Sigmoid colon (tissue), 6 donors: ENCODE measurements at regions not wholly inside any gene's neighbourhood (a gene's known extent, or its start where the extent isn't known, plus 50 kb on each side); places are given as distances from the start of the nearest gene placed in this dataset.

Source experiments
- DNase-seq: peaks from one replicate; pipeline ENCODE4 v3.0.0-alpha.2; 2019
- H3K27ac ChIP-seq, 4 donors: fragments of 200-600 bp; sonication (generic); one replicate each; pipeline ENCODE4 v1.5.1; 2016 to 2019; ENCODE audit warnings: mild to moderate bottlenecking in 1 of 4
- H3K27me3 ChIP-seq, 3 donors: fragments of 200-600 bp; sonication (generic); one replicate each; pipeline ENCODE4 v1.5.1; 2019; ENCODE audit warnings: mild to moderate bottlenecking in 1 of 3
- H3K36me3 ChIP-seq, 4 donors: fragments of 200-600 bp; sonication (generic); one replicate each; pipeline ENCODE4 v1.5.1; 2016 to 2019
- H3K4me1 ChIP-seq, 4 donors: fragments of 200-600 bp; sonication (generic); one replicate each; pipeline ENCODE4 v1.5.1; 2017 to 2019
- H3K4me3 ChIP-seq, 4 donors: fragments of 200-600 bp; sonication (generic); one replicate each; pipeline ENCODE4 v1.5.1; 2017 to 2019; ENCODE audit warnings: mild to moderate bottlenecking in 2 of 4, moderate library complexity in 1 of 4
- H3K9me3 ChIP-seq, 4 donors: fragments of 200-600 bp in 3 of 4; sonication (generic) in 3 of 4; one replicate each; pipeline versions ENCODE4 v1.5.1 to v1.6.1; 2013 to 2019
- CTCF ChIP-seq, 4 experiments: fragments of 450-650 bp in 3 of 4; fragments of 200-600 bp in 1 of 4; IDR thresholded peaks; one replicate each; pipeline ENCODE4 v1.5.1; 2016 to 2019; ENCODE audit warnings: antibody characterized with exemption in 4 of 4, mild to moderate bottlenecking in 3 of 4, moderate library complexity in 2 of 4
- EP300 ChIP-seq, 4 donors: sonication (generic); formaldehyde crosslinking; IDR thresholded peaks; one replicate each; pipeline ENCODE4 v1.6.1; 2017; ENCODE audit warnings: antibody characterized with exemption in 4 of 4
- POLR2A ChIP-seq, 2 donors: fragments of 450-650 bp; IDR thresholded peaks; one replicate each; pipeline ENCODE4 v1.6.1; 2016; ENCODE audit warnings: antibody characterized with exemption in 2 of 2, mild to moderate bottlenecking in 2 of 2, moderate library complexity in 2 of 2
- POLR2AphosphoS5 ChIP-seq, 4 donors: sonication (generic); formaldehyde crosslinking; IDR thresholded peaks; one replicate each; pipeline ENCODE4 v1.6.1; 2017; ENCODE audit warnings: antibody characterized with exemption in 4 of 4
- WGBS, 2 donors: extraction: QIAGEN DNeasy Blood & Tissue Kit; methylation state at CpG; one replicate each; pipeline ENCODE4 v1.1.7; 2013; 5-methylcytosine and 5-hydroxymethylcytosine counted together
- intact Hi-C: fragments of 100-400 bp; cut with DNase I; formaldehyde crosslinking; loops from one replicate; pipeline ENCODE4 v1.15.1; 2023
- donor health status: healthy with polysubstance abuse.
- donor health status: healthy.

DNA sequence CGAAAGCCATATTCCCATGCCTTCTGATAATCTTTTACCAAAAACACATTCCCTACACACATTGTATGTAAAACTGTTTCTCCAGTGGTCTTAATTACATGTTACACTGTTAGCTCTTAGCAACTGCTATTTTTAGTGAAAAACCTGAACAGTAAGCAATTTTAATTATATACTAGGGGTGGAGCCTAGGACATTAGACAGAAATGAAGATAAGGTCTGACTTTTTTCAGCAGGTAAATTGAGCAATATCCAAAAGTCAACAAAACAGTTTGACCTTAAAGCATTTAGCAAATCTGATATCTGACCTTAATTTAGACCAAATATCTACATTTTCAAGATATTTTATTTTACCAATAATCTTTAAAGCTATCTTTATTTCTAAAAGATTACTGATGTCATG is 60.2 kb downstream of the PDE6H start:
- no peak for TF ChIP-seq POLR2A (IDR thresholded peaks at IDR 0.05)
- no peak for TF ChIP-seq POLR2AphosphoS5 (IDR thresholded peaks at IDR 0.05)
- no peak for TF ChIP-seq EP300 (IDR thresholded peaks at IDR 0.05)
- no peak for TF ChIP-seq CTCF (IDR thresholded peaks at IDR 0.05)
- no peaks in the 10 kb centered on the region for H3K36me3 ChIP-seq
- no peaks in the 10 kb centered on the region for H3K9me3 ChIP-seq
- DNase-seq = no peak
- no peak overlapping the region for H3K4me3 ChIP-seq
- peaks cover 0 to 10% (median 3%) of the 10 kb centered on the region in 4 donors for H3K4me1 ChIP-seq
- H3K27ac ChIP-seq = no peak overlapping the region
- intact Hi-C loops = no loop called here
- no peaks in the 10 kb centered on the region for H3K27me3 ChIP-seq
- 87 to 91% methylated on average over 1 of the region's 1 CpG for WGBS, 2 donors

DNA sequence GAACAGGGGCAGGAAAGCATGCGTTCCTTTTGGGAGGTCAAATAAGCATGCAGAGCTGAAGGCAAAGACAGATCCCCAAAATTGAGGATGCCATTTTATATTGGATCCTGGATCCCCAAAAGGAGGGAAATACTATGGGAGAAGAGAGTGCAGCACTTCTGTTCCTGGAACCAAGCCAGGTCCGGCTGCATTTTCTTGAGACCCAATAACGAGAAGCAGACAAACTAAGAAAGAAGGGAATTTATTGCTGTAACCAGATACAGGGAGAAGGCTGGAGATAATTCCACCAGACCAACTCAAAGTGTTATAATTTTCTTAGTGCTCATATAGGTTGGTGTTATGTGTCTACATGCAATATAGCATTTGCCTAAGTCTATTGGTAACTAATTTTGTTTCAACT is 60.8 kb downstream of the PDE6H start:
- 48 to 68% methylated on average over 3 of the region's 3 CpGs for WGBS, 2 donors
- Histone ChIP-seq H3K4me3 (no peak overlapping the region), H3K4me1 (peaks cover 0 to 10% (median 3%) of the 10 kb centered on the region in 4 donors), H3K36me3 (no peaks in the 10 kb centered on the region), H3K27ac (no peak overlapping the region), H3K9me3 (no peaks in the 10 kb centered on the region), H3K27me3 (no peaks in the 10 kb centered on the region)
- no peak for DNase-seq
- TF ChIP-seq CTCF (IDR thresholded peaks at IDR 0.05) = no peak
- no peak for TF ChIP-seq POLR2A (IDR thresholded peaks at IDR 0.05)
- no peak for TF ChIP-seq POLR2AphosphoS5 (IDR thresholded peaks at IDR 0.05)
- no peak for TF ChIP-seq EP300 (IDR thresholded peaks at IDR 0.05)
- intact Hi-C loops = no loop called here

GRCh38 chr12:15035185-15035584 is 62.3 kb downstream of the PDE6H start:
- no peak for DNase-seq
- WGBS, 2 donors = 44 to 63% methylated on average over 3 of the region's 3 CpGs
- Histone ChIP-seq H3K4me1 (peaks cover 0 to 10% (median 3%) of the 10 kb centered on the region in 4 donors), H3K36me3 (no peaks in the 10 kb centered on the region), H3K9me3 (no peaks in the 10 kb centered on the region), H3K27me3 (no peaks in the 10 kb centered on the region), H3K4me3 (no peak overlapping the region), H3K27ac (no peak overlapping the region)
- TF ChIP-seq EP300 (IDR thresholded peaks at IDR 0.05) (no peak), POLR2AphosphoS5 (IDR thresholded peaks at IDR 0.05) (no peak), CTCF (IDR thresholded peaks at IDR 0.05) (no peak), POLR2A (IDR thresholded peaks at IDR 0.05) (no peak)
- intact Hi-C loops = no loop called here

DNA sequence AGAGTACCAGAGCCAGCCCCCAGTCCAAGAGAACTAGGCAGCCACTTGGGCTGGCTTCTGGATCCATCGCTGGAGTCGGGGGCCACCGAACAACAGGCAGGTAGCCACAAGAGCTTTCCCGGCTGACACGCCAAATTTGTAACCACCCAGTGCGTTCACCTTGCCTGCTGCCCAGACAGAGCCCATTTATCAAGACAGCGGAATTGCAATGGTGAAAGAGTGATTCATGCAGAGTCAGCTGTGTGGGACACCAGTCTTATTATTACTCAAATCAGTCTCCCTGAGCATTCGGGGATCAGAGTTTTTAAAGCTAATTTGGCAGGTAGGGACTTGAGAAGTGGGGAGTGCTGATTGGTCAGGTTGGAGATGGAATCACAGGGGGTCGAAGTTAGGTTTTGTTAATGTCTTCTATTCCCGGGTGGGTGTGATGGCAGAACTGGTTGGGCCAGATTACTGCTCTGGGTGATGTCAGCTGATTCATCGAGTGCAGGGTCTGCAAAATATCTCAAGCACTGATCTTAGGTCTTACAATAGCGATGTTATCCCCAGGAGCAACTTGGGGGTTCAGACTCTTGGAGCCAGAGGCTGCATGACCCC is 64.3 kb downstream of the PDE6H start:
- no peak for DNase-seq
- H3K9me3 ChIP-seq = no peaks in the 10 kb centered on the region
- no peaks in the 10 kb centered on the region for H3K27me3 ChIP-seq
- no peak overlapping the region for H3K27ac ChIP-seq
- 69 to 72% methylated on average over 12 of the region's 12 CpGs for WGBS, 2 donors
- intact Hi-C loops = no loop called here
- H3K4me1 ChIP-seq = peaks cover 0 to 10% (median 3%) of the 10 kb centered on the region in 4 donors
- no peaks in the 10 kb centered on the region for H3K36me3 ChIP-seq
- no peak overlapping the region for H3K4me3 ChIP-seq
- TF ChIP-seq EP300 (IDR thresholded peaks at IDR 0.05) = no peak
- no peak for TF ChIP-seq POLR2A (IDR thresholded peaks at IDR 0.05)
- TF ChIP-seq POLR2AphosphoS5 (IDR thresholded peaks at IDR 0.05) = no peak
- TF ChIP-seq CTCF (IDR thresholded peaks at IDR 0.05) = no peak

- no peaks in the 10 kb centered on the region for H3K27me3 ChIP-seq
- H3K4me3 ChIP-seq = no peak overlapping the region
- 66 to 67% methylated on average over 4 of the region's 4 CpGs for WGBS, 2 donors
These were observed 65.3 kb downstream of the PDE6H start for GRCh38 chr12:15038137-15038536.

More at GRCh38 chr12:15038137-15038536, 65.3 kb downstream of the PDE6H start:
- no peaks in the 10 kb centered on the region for H3K9me3 ChIP-seq
- no peak overlapping the region for H3K27ac ChIP-seq
- intact Hi-C loops = no loop called here
- no peak for DNase-seq
- TF ChIP-seq POLR2AphosphoS5 (IDR thresholded peaks at IDR 0.05) (no peak), CTCF (IDR thresholded peaks at IDR 0.05) (no peak), EP300 (IDR thresholded peaks at IDR 0.05) (no peak), POLR2A (IDR thresholded peaks at IDR 0.05) (no peak)
- H3K36me3 ChIP-seq = no peaks in the 10 kb centered on the region
- peaks cover 0 to 10% (median 3%) of the 10 kb centered on the region in 4 donors for H3K4me1 ChIP-seq
